SK-N-SH treated with all-trans-retinoic acid at 6 μM for 48 hours (cell line): ENCODE measurements at regions not wholly inside any gene's neighbourhood (a gene's known extent, or its start where the extent isn't known, plus 50 kb on each side); places are given as distances from the start of the nearest gene placed in this dataset.

ENCODE experiments used
- ATAC-seq: fragments of 200-7000 bp; cut with Tn5 transposase; 3 replicates; pipeline ENCODE4 v1.9.1; 2020; ENCODE audit warnings: mild to moderate bottlenecking, moderate library complexity
- BACH2 ChIP-seq: fragments of 250-450 bp; sonication (Bioruptor Pico); IDR thresholded peaks from 2 replicates; pipeline ENCODE4 v1.9.0; 2021; ENCODE audit warnings: mild to moderate bottlenecking, borderline replicate concordance
- CSDC2 ChIP-seq: fragments of 250-450 bp; sonication (Bioruptor Pico); IDR thresholded peaks from 2 replicates; pipeline ENCODE4 v1.5.0; 2020; ENCODE audit warnings: mild to moderate bottlenecking, moderate library complexity
- ESRRG ChIP-seq: fragments of 250-450 bp; sonication (Bioruptor Pico); IDR thresholded peaks from 2 replicates; pipeline ENCODE4 v1.6.1; 2021; ENCODE audit warnings: mild to moderate bottlenecking
- GLIS3 ChIP-seq: fragments of 250-450 bp; sonication (Bioruptor Pico); IDR thresholded peaks from 2 replicates; pipeline ENCODE4 v1.5.0; 2020; ENCODE audit warnings: mild to moderate bottlenecking, moderate library complexity
- ISL1 ChIP-seq: fragments of 250-450 bp; sonication (Bioruptor Pico); IDR thresholded peaks from 2 replicates; pipeline ENCODE4 v2.1.2; 2022; ENCODE audit warnings: mild to moderate bottlenecking, moderate library complexity
- OSR1 ChIP-seq: fragments of 250-450 bp; sonication (Bioruptor Pico); IDR thresholded peaks from 2 replicates; pipeline ENCODE4 v1.8.0; 2022; ENCODE audit warnings: moderate library complexity, mild to moderate bottlenecking, inconsistent platforms
- PPARA ChIP-seq: fragments of 250-450 bp; sonication (Bioruptor Pico); IDR thresholded peaks from 2 replicates; pipeline ENCODE4 v1.5.0; 2020; ENCODE audit warnings: mild to moderate bottlenecking, borderline replicate concordance
- SNAI2 ChIP-seq: fragments of 250-450 bp; sonication (Bioruptor Pico); IDR thresholded peaks from 2 replicates; pipeline ENCODE4 v1.5.0; 2020; ENCODE audit warnings: mild to moderate bottlenecking, moderate library complexity
- TCF4 ChIP-seq: fragments of 250-450 bp; sonication (Bioruptor Pico); IDR thresholded peaks from 2 replicates; pipeline ENCODE4 v1.8.0; 2021; ENCODE audit warnings: mild to moderate bottlenecking, moderate library complexity, borderline replicate concordance
- TOX ChIP-seq: fragments of 250-450 bp; sonication (Bioruptor Pico); IDR thresholded peaks from 2 replicates; pipeline ENCODE4 v1.8.0; 2021; ENCODE audit warnings: mild to moderate bottlenecking, moderate library complexity, borderline replicate concordance
- ZC3H10 ChIP-seq: fragments of 250-450 bp; sonication (Bioruptor Pico); IDR thresholded peaks from 2 replicates; pipeline ENCODE4 v1.5.1; 2021; ENCODE audit warnings: mild to moderate bottlenecking, moderate library complexity
- ZFP3 ChIP-seq: fragments of 250-450 bp; sonication (Bioruptor Pico); IDR thresholded peaks from 2 replicates; pipeline ENCODE4 v1.5.0; 2020; ENCODE audit warnings: mild to moderate bottlenecking, moderate library complexity
- ZFP30 ChIP-seq: fragments of 450-650 bp; formaldehyde crosslinking; IDR thresholded peaks from 2 replicates; pipeline ENCODE4 v1.5.0; 2022; ENCODE audit warnings: mild to moderate bottlenecking, moderate library complexity
- ZNF70 ChIP-seq: fragments of 450-650 bp; formaldehyde crosslinking; IDR thresholded peaks from 2 replicates; pipeline ENCODE4 v1.5.0; 2020; ENCODE audit warnings: mild to moderate bottlenecking, moderate library complexity
- ZNF8 ChIP-seq: fragments of 450-650 bp; formaldehyde crosslinking; IDR thresholded peaks from 2 replicates; pipeline ENCODE4 v1.5.0; 2020; ENCODE audit warnings: mild to moderate bottlenecking, moderate library complexity
- TF ChIP-seq, protein P1 (sequence below): fragments of 250-450 bp; sonication (Bioruptor Pico); IDR thresholded peaks from 2 replicates; pipeline ENCODE4 v1.8.0; 2021; ENCODE audit warnings: low read depth, mild to moderate bottlenecking, moderate library complexity, borderline replicate concordance
- TF ChIP-seq, protein P2 (sequence below): fragments of 250-450 bp; sonication (Bioruptor Pico); IDR thresholded peaks from 2 replicates; pipeline ENCODE4 v1.8.0; 2020; ENCODE audit warnings: mild to moderate bottlenecking, moderate library complexity, borderline replicate concordance
- TF ChIP-seq, protein P3 (sequence below): fragments of 250-450 bp; sonication (Bioruptor Pico); IDR thresholded peaks from 2 replicates; pipeline ENCODE4 v1.5.0; 2020; ENCODE audit warnings: mild to moderate bottlenecking, moderate library complexity
- TF ChIP-seq, protein P4 (sequence below): fragments of 250-450 bp; sonication (Bioruptor Pico); IDR thresholded peaks from 2 replicates; pipeline ENCODE4 v1.5.1; 2021; ENCODE audit warnings: mild to moderate bottlenecking, moderate library complexity
- TF ChIP-seq, protein P5 (sequence below): fragments of 250-450 bp; sonication (Bioruptor Pico); IDR thresholded peaks from 2 replicates; pipeline ENCODE4 v1.5.1; 2020; ENCODE audit warnings: low read depth, mild to moderate bottlenecking, moderate library complexity

DNA sequence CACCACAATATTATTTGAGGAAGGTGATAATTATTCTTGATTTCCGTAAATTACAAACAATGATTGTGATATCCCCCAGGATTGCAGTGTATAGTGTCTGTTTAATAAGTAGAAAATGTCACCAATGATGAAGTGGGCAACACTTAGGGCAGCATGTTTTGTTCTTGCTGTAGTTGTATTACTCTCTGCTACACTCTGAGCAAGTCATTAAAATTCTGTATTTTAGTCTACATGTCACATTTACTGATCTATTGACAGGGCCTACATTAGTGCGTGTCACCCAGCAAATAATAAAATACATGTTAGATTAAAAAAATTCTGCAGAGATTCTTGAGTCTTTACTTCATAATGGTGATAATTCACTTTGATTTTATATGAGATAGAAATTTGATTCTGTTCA, 247.6 kb downstream of the TMX3 start:
- TF ChIP-seq, protein P1, sequence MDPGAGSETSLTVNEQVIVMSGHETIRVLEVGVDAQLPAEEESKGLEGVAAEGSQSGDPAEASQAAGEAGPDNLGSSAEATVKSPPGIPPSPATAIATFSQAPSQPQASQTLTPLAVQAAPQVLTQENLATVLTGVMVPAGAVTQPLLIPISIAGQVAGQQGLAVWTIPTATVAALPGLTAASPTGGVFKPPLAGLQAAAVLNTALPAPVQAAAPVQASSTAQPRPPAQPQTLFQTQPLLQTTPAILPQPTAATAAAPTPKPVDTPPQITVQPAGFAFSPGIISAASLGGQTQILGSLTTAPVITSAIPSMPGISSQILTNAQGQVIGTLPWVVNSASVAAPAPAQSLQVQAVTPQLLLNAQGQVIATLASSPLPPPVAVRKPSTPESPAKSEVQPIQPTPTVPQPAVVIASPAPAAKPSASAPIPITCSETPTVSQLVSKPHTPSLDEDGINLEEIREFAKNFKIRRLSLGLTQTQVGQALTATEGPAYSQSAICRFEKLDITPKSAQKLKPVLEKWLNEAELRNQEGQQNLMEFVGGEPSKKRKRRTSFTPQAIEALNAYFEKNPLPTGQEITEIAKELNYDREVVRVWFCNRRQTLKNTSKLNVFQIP (CRISPR knock-in tag), result no peak
- TF ChIP-seq ZFP3 (CRISPR knock-in tag), result no peak
- TF ChIP-seq, protein P2, sequence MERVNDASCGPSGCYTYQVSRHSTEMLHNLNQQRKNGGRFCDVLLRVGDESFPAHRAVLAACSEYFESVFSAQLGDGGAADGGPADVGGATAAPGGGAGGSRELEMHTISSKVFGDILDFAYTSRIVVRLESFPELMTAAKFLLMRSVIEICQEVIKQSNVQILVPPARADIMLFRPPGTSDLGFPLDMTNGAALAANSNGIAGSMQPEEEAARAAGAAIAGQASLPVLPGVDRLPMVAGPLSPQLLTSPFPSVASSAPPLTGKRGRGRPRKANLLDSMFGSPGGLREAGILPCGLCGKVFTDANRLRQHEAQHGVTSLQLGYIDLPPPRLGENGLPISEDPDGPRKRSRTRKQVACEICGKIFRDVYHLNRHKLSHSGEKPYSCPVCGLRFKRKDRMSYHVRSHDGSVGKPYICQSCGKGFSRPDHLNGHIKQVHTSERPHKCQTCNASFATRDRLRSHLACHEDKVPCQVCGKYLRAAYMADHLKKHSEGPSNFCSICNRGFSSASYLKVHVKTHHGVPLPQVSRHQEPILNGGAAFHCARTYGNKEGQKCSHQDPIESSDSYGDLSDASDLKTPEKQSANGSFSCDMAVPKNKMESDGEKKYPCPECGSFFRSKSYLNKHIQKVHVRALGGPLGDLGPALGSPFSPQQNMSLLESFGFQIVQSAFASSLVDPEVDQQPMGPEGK (CRISPR knock-in tag), result no peak
- TF ChIP-seq ZNF8 (CRISPR knock-in tag), result no peak
- no peak for TF ChIP-seq ZNF70 (CRISPR knock-in tag)
- no peak for TF ChIP-seq ESRRG (CRISPR knock-in tag)
- no peak for ATAC-seq

DNA sequence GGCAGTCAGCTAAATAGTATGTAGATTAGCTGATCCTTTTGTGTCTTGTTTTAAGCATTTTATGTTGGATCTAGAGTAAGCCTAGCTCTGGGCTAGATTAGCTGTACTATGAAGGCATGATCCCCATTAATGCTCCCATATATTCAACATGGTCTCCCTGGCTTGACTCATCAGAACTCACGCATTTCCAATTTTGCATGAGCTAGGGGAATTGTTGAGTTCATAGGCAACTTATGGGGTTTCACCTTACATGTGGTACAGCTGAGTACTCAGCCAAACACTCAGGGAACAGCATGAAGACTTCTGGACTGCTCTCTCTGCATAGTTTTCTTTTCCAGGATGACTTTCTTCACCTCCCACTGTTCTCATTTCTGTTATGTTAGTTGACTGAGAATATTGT, 248.2 kb downstream of the TMX3 start:
- no peak for ATAC-seq

DNA sequence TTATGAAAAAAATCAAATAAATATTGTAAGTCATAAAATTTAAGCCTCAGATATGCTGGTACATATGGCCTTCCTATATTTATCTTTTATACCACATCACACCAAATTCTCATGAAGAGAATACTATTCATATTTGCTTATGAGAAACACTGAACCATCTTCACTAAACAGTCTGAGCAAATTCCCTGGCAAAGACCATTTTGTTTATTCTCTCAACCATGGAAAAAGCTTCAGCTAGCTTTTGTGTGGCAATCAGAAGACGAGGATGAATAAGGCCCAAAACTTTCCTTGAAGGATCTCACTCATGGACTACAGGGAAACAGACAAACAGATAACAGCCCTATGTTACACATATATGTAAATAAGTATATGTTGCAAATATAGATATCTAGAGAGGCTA, 252.1 kb downstream of the TMX3 start:
- no peak for ATAC-seq
- TF ChIP-seq SNAI2 (CRISPR knock-in tag), result no peak
- TF ChIP-seq ZC3H10 (CRISPR knock-in tag), result no peak
- no peak for TF ChIP-seq ESRRG (CRISPR knock-in tag)
- TF ChIP-seq TCF4 (CRISPR knock-in tag), result no peak
- TF ChIP-seq TOX (CRISPR knock-in tag), result no peak
- TF ChIP-seq ZFP30, result no peak
- TF ChIP-seq, protein P1 (CRISPR knock-in tag), result no peak
- TF ChIP-seq GLIS3 (CRISPR knock-in tag), result no peak
- no peak for TF ChIP-seq ZFP3 (CRISPR knock-in tag)
- TF ChIP-seq PPARA (CRISPR knock-in tag), result no peak
- no peak for TF ChIP-seq CSDC2
- TF ChIP-seq BACH2, result no peak

More for the DNA sequence above, 248.2 kb downstream of the TMX3 start:
- TF ChIP-seq ISL1 (CRISPR knock-in tag) (no peak), ZC3H10 (CRISPR knock-in tag) (no peak), PPARA (CRISPR knock-in tag) (no peak), TCF4 (CRISPR knock-in tag) (no peak)

DNA sequence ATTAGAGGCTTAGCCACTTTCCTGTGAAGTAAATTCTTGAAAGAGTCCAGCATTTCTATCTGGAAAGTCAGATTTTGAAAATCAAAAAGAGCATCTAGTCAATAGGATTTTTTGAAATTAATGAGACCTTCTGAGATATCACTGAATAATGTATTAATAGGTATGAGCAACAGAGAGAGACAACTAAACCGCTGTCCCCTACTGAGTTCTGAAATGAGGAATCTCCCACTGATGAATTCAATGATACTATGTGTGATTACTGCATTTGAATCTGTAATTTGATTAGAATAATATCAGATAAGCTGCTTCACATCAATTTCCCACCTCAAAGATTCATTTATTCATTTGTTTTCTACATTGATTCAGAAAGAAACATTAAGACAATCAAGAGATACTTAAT, 252.8 kb downstream of the TMX3 start:
- no peak for ATAC-seq
- TF ChIP-seq ESRRG (CRISPR knock-in tag) (no peak), ISL1 (CRISPR knock-in tag) (no peak), PPARA (CRISPR knock-in tag) (no peak), ZC3H10 (CRISPR knock-in tag) (no peak), OSR1 (CRISPR knock-in tag) (no peak), ZFP3 (CRISPR knock-in tag) (no peak), BACH2 (no peak)
- TF ChIP-seq, protein P3, sequence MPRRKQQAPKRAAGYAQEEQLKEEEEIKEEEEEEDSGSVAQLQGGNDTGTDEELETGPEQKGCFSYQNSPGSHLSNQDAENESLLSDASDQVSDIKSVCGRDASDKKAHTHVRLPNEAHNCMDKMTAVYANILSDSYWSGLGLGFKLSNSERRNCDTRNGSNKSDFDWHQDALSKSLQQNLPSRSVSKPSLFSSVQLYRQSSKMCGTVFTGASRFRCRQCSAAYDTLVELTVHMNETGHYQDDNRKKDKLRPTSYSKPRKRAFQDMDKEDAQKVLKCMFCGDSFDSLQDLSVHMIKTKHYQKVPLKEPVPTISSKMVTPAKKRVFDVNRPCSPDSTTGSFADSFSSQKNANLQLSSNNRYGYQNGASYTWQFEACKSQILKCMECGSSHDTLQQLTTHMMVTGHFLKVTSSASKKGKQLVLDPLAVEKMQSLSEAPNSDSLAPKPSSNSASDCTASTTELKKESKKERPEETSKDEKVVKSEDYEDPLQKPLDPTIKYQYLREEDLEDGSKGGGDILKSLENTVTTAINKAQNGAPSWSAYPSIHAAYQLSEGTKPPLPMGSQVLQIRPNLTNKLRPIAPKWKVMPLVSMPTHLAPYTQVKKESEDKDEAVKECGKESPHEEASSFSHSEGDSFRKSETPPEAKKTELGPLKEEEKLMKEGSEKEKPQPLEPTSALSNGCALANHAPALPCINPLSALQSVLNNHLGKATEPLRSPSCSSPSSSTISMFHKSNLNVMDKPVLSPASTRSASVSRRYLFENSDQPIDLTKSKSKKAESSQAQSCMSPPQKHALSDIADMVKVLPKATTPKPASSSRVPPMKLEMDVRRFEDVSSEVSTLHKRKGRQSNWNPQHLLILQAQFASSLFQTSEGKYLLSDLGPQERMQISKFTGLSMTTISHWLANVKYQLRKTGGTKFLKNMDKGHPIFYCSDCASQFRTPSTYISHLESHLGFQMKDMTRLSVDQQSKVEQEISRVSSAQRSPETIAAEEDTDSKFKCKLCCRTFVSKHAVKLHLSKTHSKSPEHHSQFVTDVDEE (CRISPR knock-in tag), result no peak
- TF ChIP-seq, protein P2 (CRISPR knock-in tag), result no peak
- TF ChIP-seq, protein P4, sequence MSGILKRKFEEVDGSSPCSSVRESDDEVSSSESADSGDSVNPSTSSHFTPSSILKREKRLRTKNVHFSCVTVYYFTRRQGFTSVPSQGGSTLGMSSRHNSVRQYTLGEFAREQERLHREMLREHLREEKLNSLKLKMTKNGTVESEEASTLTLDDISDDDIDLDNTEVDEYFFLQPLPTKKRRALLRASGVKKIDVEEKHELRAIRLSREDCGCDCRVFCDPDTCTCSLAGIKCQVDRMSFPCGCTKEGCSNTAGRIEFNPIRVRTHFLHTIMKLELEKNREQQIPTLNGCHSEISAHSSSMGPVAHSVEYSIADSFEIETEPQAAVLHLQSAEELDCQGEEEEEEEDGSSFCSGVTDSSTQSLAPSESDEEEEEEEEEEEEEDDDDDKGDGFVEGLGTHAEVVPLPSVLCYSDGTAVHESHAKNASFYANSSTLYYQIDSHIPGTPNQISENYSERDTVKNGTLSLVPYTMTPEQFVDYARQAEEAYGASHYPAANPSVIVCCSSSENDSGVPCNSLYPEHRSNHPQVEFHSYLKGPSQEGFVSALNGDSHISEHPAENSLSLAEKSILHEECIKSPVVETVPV (CRISPR knock-in tag), result no peak
- TF ChIP-seq, protein P5, sequence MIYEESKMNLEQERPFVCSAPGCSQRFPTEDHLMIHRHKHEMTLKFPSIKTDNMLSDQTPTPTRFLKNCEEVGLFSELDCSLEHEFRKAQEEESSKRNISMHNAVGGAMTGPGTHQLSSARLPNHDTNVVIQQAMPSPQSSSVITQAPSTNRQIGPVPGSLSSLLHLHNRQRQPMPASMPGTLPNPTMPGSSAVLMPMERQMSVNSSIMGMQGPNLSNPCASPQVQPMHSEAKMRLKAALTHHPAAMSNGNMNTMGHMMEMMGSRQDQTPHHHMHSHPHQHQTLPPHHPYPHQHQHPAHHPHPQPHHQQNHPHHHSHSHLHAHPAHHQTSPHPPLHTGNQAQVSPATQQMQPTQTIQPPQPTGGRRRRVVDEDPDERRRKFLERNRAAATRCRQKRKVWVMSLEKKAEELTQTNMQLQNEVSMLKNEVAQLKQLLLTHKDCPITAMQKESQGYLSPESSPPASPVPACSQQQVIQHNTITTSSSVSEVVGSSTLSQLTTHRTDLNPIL (CRISPR knock-in tag), result no peak
